NCI-H1092 treated with DMSO at 0.1 percent for 48 hours (cell line): ENCODE measurements at regions not wholly inside any gene's neighbourhood (a gene's known extent, or its start where the extent isn't known, plus 50 kb on each side); places are given as distances from the start of the nearest gene placed in this dataset.
"Not testable (repeated sequence)": the region's sequence is repeated elsewhere in the genome, so short reads cannot be mapped to it uniquely, and the experiment has no call there.

Experiments used
- DNase-seq: peaks from one replicate; lab custom pipeline; 2025; lab: John Stamatoyannopoulos, UW

GRCh38 chr12:20126601-20127000 is 241.7 kb upstream of the PDE3A start:
- DNase-seq, result no peak

- no peak for DNase-seq
Measured at GRCh38 chr12:20127413-20127812, 240.9 kb upstream of the PDE3A start.

- no peak for DNase-seq
Measured at GRCh38 chr12:20128928-20129327, 239.4 kb upstream of the PDE3A start.

GRCh38 chr12:20132818-20133217 is 235.5 kb upstream of the PDE3A start:
- no peak for DNase-seq

- DNase-seq, result no peak
Measured at GRCh38 chr12:20134652-20135051, 233.7 kb upstream of the PDE3A start.

GRCh38 chr12:20140751-20141150 is 227.6 kb upstream of the PDE3A start:
- DNase-seq, result no peak

GRCh38 chr12:20142316-20142715 is 226.0 kb upstream of the PDE3A start:
- DNase-seq, result no peak

- DNase-seq, result no peak
Measured at GRCh38 chr12:20142956-20143355, 225.4 kb upstream of the PDE3A start.

- no peak for DNase-seq
Measured at GRCh38 chr12:20144341-20144740, 224.0 kb upstream of the PDE3A start.

- no peak for DNase-seq
Measured at GRCh38 chr12:20148241-20148640, 220.1 kb upstream of the PDE3A start.

GRCh38 chr12:20150835-20151422 is 217.4 kb upstream of the PDE3A start:
- no peak for DNase-seq

GRCh38 chr12:20154052-20154451 is 214.3 kb upstream of the PDE3A start:
- no peak for DNase-seq

GRCh38 chr12:20155374-20155773 is 213.0 kb upstream of the PDE3A start:
- no peak for DNase-seq

GRCh38 chr12:20160899-20161298 is 207.4 kb upstream of the PDE3A start:
- DNase-seq, result not testable (repeated sequence)

- DNase-seq, result no peak
Measured at GRCh38 chr12:20174528-20175175, 193.7 kb upstream of the PDE3A start.

GRCh38 chr12:20175704-20176388 is 192.5 kb upstream of the PDE3A start:
- no peak for DNase-seq

- no peak for DNase-seq
Measured at GRCh38 chr12:20181416-20182180, 186.7 kb upstream of the PDE3A start.

- no peak for DNase-seq
Measured at GRCh38 chr12:20183563-20183962, 184.8 kb upstream of the PDE3A start.

- DNase-seq, result no peak
Measured at GRCh38 chr12:20184514-20184913, 183.8 kb upstream of the PDE3A start.

- no peak for DNase-seq
Measured at GRCh38 chr12:20187456-20187855, 180.9 kb upstream of the PDE3A start.

- DNase-seq, result no peak
Measured at GRCh38 chr12:20188930-20189653, 179.2 kb upstream of the PDE3A start.

- no peak for DNase-seq
Measured at GRCh38 chr12:20189767-20190166, 178.6 kb upstream of the PDE3A start.
